ENCODE measurements at regions not wholly inside any gene's neighbourhood (a gene's known extent, or its start where the extent isn't known, plus 50 kb on each side); places are given as distances from the start of the nearest gene placed in this dataset.

- no peak for TF ChIP-seq CTCF (IDR thresholded peaks at IDR 0.05 in 4 of 5, conservative IDR thresholded peaks at IDR 0.05 in 1 of 5)
- no peak for TF ChIP-seq POLR2A (IDR thresholded peaks at IDR 0.05)
These were observed 559.6 kb upstream of the DAB1 start for GRCh38 chr1:57983441-57983840.
